NCI-H1417 treated with DMSO at 0.1 percent for 48 hours (cell line): ENCODE measurements at regions not wholly inside any gene's neighbourhood (a gene's known extent, or its start where the extent isn't known, plus 50 kb on each side); places are given as distances from the start of the nearest gene placed in this dataset.

ENCODE experiments used
- DNase-seq: peaks from one replicate; lab custom pipeline; 2025; lab: John Stamatoyannopoulos, UW

- no peak for DNase-seq
These were observed 687.0 kb downstream of the VGLL3 start for GRCh38 chr3:86303935-86304334.

- DNase-seq = no peak
These were observed 708.7 kb downstream of the VGLL3 start for GRCh38 chr3:86282106-86282787.

- DNase-seq = no peak
These were observed 721.4 kb downstream of the VGLL3 start for GRCh38 chr3:86269364-86270155.

- no peak for DNase-seq
These were observed 732.9 kb downstream of the VGLL3 start for GRCh38 chr3:86257955-86258641.

GRCh38 chr3:86254480-86254879 is 736.5 kb downstream of the VGLL3 start:
- no peak for DNase-seq

GRCh38 chr3:86251781-86252180 is 739.2 kb downstream of the VGLL3 start:
- no peak for DNase-seq

GRCh38 chr3:86249833-86250232 is 741.1 kb downstream of the VGLL3 start:
- no peak for DNase-seq

GRCh38 chr3:86245360-86245759 is 745.6 kb downstream of the VGLL3 start:
- peak; percentile 31 for DNase-seq

- no peak for DNase-seq
These were observed 746.0 kb downstream of the VGLL3 start for GRCh38 chr3:86244905-86245304.

GRCh38 chr3:86239946-86240345 is 751.0 kb downstream of the VGLL3 start:
- DNase-seq = no peak

GRCh38 chr3:86234506-86235254 is 756.3 kb downstream of the VGLL3 start:
- no peak for DNase-seq

- DNase-seq = no peak
These were observed 760.2 kb downstream of the VGLL3 start for GRCh38 chr3:86230762-86231161.

GRCh38 chr3:86229775-86230094 is 761.2 kb downstream of the VGLL3 start:
- no peak for DNase-seq

- no peak for DNase-seq
These were observed 761.7 kb downstream of the VGLL3 start for GRCh38 chr3:86229086-86229774.

GRCh38 chr3:86228101-86228500 is 762.8 kb downstream of the VGLL3 start:
- DNase-seq = no peak

- DNase-seq = no peak
These were observed 765.5 kb downstream of the VGLL3 start for GRCh38 chr3:86225461-86225860.

- no peak for DNase-seq
These were observed 769.3 kb downstream of the VGLL3 start for GRCh38 chr3:86221601-86222000.

- DNase-seq = no peak
These were observed 782.2 kb downstream of the VGLL3 start for GRCh38 chr3:86208772-86209171.

GRCh38 chr3:86182606-86183005 is 808.3 kb downstream of the VGLL3 start:
- DNase-seq = no peak

GRCh38 chr3:86180696-86181095 is 810.3 kb downstream of the VGLL3 start:
- peak; percentile 9 for DNase-seq

- DNase-seq = no peak
These were observed 812.9 kb downstream of the VGLL3 start for GRCh38 chr3:86178095-86178494.

GRCh38 chr3:86176445-86176784 is 814.5 kb downstream of the VGLL3 start:
- DNase-seq = no peak
